ENCODE measurements at regions not wholly inside any gene's neighbourhood (a gene's known extent, or its start where the extent isn't known, plus 50 kb on each side); places are given as distances from the start of the nearest gene placed in this dataset.
"Not testable (repeated sequence)": the region's sequence is repeated elsewhere in the genome, so short reads cannot be mapped to it uniquely, and the experiment has no call there.

- no peak for DNase-seq (ENCODE audit: low read depth)
These were observed 444.4 kb upstream of the HNRNPA3 start for GRCh38 chr2:176768185-176768584.

- no peak for DNase-seq (ENCODE audit: low read depth)
These were observed 443.6 kb upstream of the HNRNPA3 start for GRCh38 chr2:176769021-176769420.

- no peak for DNase-seq (ENCODE audit: low read depth)
These were observed 442.9 kb upstream of the HNRNPA3 start for GRCh38 chr2:176769499-176770370.

- DNase-seq (ENCODE audit: low read depth) = no peak
These were observed 439.8 kb upstream of the HNRNPA3 start for GRCh38 chr2:176772816-176773215.

- DNase-seq (ENCODE audit: low read depth) = no peak
These were observed 437.7 kb upstream of the HNRNPA3 start for GRCh38 chr2:176774766-176775451.

- DNase-seq (ENCODE audit: low read depth) = no peak
These were observed 435.3 kb upstream of the HNRNPA3 start for GRCh38 chr2:176777262-176777661.

GRCh38 chr2:176779917-176780316 lies 432.7 kb upstream of the HNRNPA3 start:
- DNase-seq (ENCODE audit: low read depth) = no peak

GRCh38 chr2:176780348-176780747 lies 432.2 kb upstream of the HNRNPA3 start:
- no peak for DNase-seq (ENCODE audit: low read depth)

- no peak for DNase-seq (ENCODE audit: low read depth)
These were observed 430.9 kb upstream of the HNRNPA3 start for GRCh38 chr2:176781570-176782217.

- no peak for DNase-seq (ENCODE audit: low read depth)
These were observed 427.9 kb upstream of the HNRNPA3 start for GRCh38 chr2:176784633-176785200.

GRCh38 chr2:176789751-176790150 lies 422.8 kb upstream of the HNRNPA3 start:
- peak; percentile 3 for DNase-seq (ENCODE audit: low read depth)

GRCh38 chr2:176790468-176790867 lies 422.1 kb upstream of the HNRNPA3 start:
- no peak for DNase-seq (ENCODE audit: low read depth)

GRCh38 chr2:176793792-176794191 lies 418.8 kb upstream of the HNRNPA3 start:
- no peak for DNase-seq (ENCODE audit: low read depth)

- no peak for DNase-seq (ENCODE audit: low read depth)
These were observed 418.2 kb upstream of the HNRNPA3 start for GRCh38 chr2:176794392-176794791.

GRCh38 chr2:176795823-176796222 lies 416.8 kb upstream of the HNRNPA3 start:
- DNase-seq (ENCODE audit: low read depth) = no peak

- not testable (repeated sequence) for DNase-seq (ENCODE audit: low read depth)
These were observed 415.9 kb upstream of the HNRNPA3 start for GRCh38 chr2:176796677-176797076.

GRCh38 chr2:176804392-176804791 lies 408.2 kb upstream of the HNRNPA3 start:
- DNase-seq (ENCODE audit: low read depth) = no peak

- no peak for DNase-seq (ENCODE audit: low read depth)
These were observed 407.2 kb upstream of the HNRNPA3 start for GRCh38 chr2:176805345-176805744.

- no peak for DNase-seq (ENCODE audit: low read depth)
These were observed 400.3 kb upstream of the HNRNPA3 start for GRCh38 chr2:176812246-176812775.

- no peak for DNase-seq (ENCODE audit: low read depth)
These were observed 399.4 kb upstream of the HNRNPA3 start for GRCh38 chr2:176813156-176813555.

- DNase-seq (ENCODE audit: low read depth) = no peak
These were observed 399.0 kb upstream of the HNRNPA3 start for GRCh38 chr2:176813621-176814049.

GRCh38 chr2:176814274-176814673 lies 398.3 kb upstream of the HNRNPA3 start:
- DNase-seq (ENCODE audit: low read depth) = no peak

All from stromal cell of bone marrow (primary cell).